H9 (cell line): ENCODE measurements at regions not wholly inside any gene's neighbourhood (a gene's known extent, or its start where the extent isn't known, plus 50 kb on each side); places are given as distances from the start of the nearest gene placed in this dataset.

Source experiments
- DNase-seq: peaks from one replicate; pipeline ENCODE4 v3.0.0-alpha.2; 2017
- H2AFZ ChIP-seq: one replicate; pipeline ENCODE4 v1.6.1; 2013; ENCODE audit warnings: mild to moderate bottlenecking, low read length, control low read depth, moderate library complexity
- H2AK5ac ChIP-seq: 2 replicates; pipeline ENCODE4 v1.6.1; 2013; ENCODE audit warnings: low read length, control low read depth, mixed read lengths; ENCODE audit not compliant: insufficient read length
- H2BK120ac ChIP-seq: one replicate; pipeline ENCODE4 v1.6.1; 2013; ENCODE audit warnings: low read depth, mild to moderate bottlenecking, low read length, control low read depth, inconsistent platforms; ENCODE audit not compliant: poor library complexity, severe bottlenecking
- H2BK12ac ChIP-seq: 2 replicates; pipeline ENCODE4 v1.6.1; 2013; ENCODE audit warnings: low read length, control low read depth, mixed read lengths, low read depth; ENCODE audit not compliant: insufficient read length
- H2BK15ac ChIP-seq: 2 replicates; pipeline ENCODE4 v1.6.1; 2013; ENCODE audit warnings: low read depth, low read length, control low read depth
- H2BK20ac ChIP-seq: one replicate; pipeline ENCODE4 v1.6.1; 2013; ENCODE audit warnings: low read depth, mild to moderate bottlenecking, low read length, control low read depth, inconsistent platforms; ENCODE audit not compliant: poor library complexity, severe bottlenecking
- H2BK5ac ChIP-seq: 2 replicates; pipeline ENCODE4 v1.6.1; 2013; ENCODE audit warnings: low read length, control low read depth, mixed read lengths; ENCODE audit not compliant: insufficient read length
- H3K14ac ChIP-seq: 2 replicates; pipeline ENCODE4 v1.6.1; 2013; ENCODE audit warnings: low read length, control low read depth; ENCODE audit not compliant: insufficient read depth
- H3K18ac ChIP-seq: 2 replicates; pipeline ENCODE4 v1.6.1; 2013; ENCODE audit warnings: low read depth, mild to moderate bottlenecking, mixed read lengths, low read length, control low read depth; ENCODE audit not compliant: insufficient read length
- H3K23ac ChIP-seq: 2 replicates; pipeline ENCODE4 v1.6.1; 2013; ENCODE audit warnings: low read length, control low read depth, mixed read lengths, low read depth; ENCODE audit not compliant: insufficient read length
- H3K23me2 ChIP-seq: 2 replicates; pipeline ENCODE4 v1.6.1; 2013; ENCODE audit warnings: low read depth, mild to moderate bottlenecking, mixed read lengths, low read length, control low read depth; ENCODE audit not compliant: insufficient read length, poor library complexity, severe bottlenecking
- H3K27ac ChIP-seq: 2 replicates; pipeline ENCODE4 v1.5.1; 2013; ENCODE audit warnings: low read length, control low read depth, mixed read lengths, low read depth; ENCODE audit not compliant: insufficient read length
- H3K27me3 ChIP-seq: 2 replicates; pipeline ENCODE4 v1.6.1; 2013; ENCODE audit warnings: low read length, control low read depth, inconsistent platforms; ENCODE audit not compliant: insufficient read depth
- H3K4ac ChIP-seq: 2 replicates; pipeline ENCODE4 v1.6.1; 2013; ENCODE audit warnings: low read depth, mild to moderate bottlenecking, control low read depth, inconsistent platforms, low read length, moderate library complexity
- H3K4me1 ChIP-seq: 2 replicates; pipeline ENCODE4 v1.6.1; 2013; ENCODE audit warnings: low read length, control low read depth, inconsistent platforms; ENCODE audit not compliant: insufficient read depth
- H3K4me2 ChIP-seq: 2 replicates; pipeline ENCODE4 v1.6.1; 2013; ENCODE audit warnings: low read length, control low read depth, mixed read lengths; ENCODE audit not compliant: insufficient read length, insufficient read depth
- H3K56ac ChIP-seq: 2 replicates; pipeline ENCODE4 v1.6.1; 2013; ENCODE audit warnings: low read depth, mild to moderate bottlenecking, mixed read lengths, low read length, control low read depth; ENCODE audit not compliant: insufficient read length
- H3K79me1 ChIP-seq: 2 replicates; pipeline ENCODE4 v1.6.1; 2013; ENCODE audit warnings: low read depth, mild to moderate bottlenecking, moderate library complexity, low read length, control low read depth, inconsistent platforms; ENCODE audit not compliant: insufficient read depth, poor library complexity, severe bottlenecking
- H3K79me2 ChIP-seq: 2 replicates; pipeline ENCODE4 v1.6.1; 2013; ENCODE audit warnings: low read length, control low read depth, inconsistent platforms; ENCODE audit not compliant: insufficient read depth
- H3K9ac ChIP-seq: 2 replicates; pipeline ENCODE4 v1.6.1; 2013; ENCODE audit warnings: low read length, control low read depth, mixed read lengths; ENCODE audit not compliant: insufficient read length; ENCODE audit errors: extremely low read depth
- H3K9me3 ChIP-seq: one replicate; pipeline ENCODE4 v1.6.1; 2013; ENCODE audit warnings: low read depth, low read length, inconsistent platforms; ENCODE audit not compliant: control insufficient read depth
- H3T11ph ChIP-seq: one replicate; pipeline ENCODE4 v1.6.1; 2013; ENCODE audit warnings: mild to moderate bottlenecking, low read length, control low read depth, inconsistent platforms
- H4K20me1 ChIP-seq: one replicate; pipeline ENCODE4 v1.6.1; 2013; ENCODE audit not compliant: control insufficient read depth, insufficient read length, insufficient read depth
- H4K5ac ChIP-seq: 2 replicates; pipeline ENCODE4 v1.6.1; 2013; ENCODE audit warnings: low read depth, mild to moderate bottlenecking, mixed read lengths, low read length, control low read depth; ENCODE audit not compliant: insufficient read length
- H4K8ac ChIP-seq: replicated peaks from 2 replicates; pipeline ENCODE4 v1.6.1; 2013; ENCODE audit warnings: low read length, control low read depth, mixed read lengths, low read depth; ENCODE audit not compliant: insufficient read length
- H4K91ac ChIP-seq: 2 replicates; pipeline ENCODE4 v1.6.1; 2013; ENCODE audit warnings: low read depth, mild to moderate bottlenecking, moderate library complexity, mixed read lengths, low read length, control low read depth; ENCODE audit not compliant: insufficient read length
- H3K27ac Mint-ChIP-seq, 3 experiments: 2 replicates in 2 of 3; 3 replicates in 1 of 3; pipeline ENCODE4 v1.8.0; 2020 to 2021; ENCODE audit warnings: mixed read lengths in 3 of 3, mild to moderate bottlenecking in 1 of 3, moderate library complexity in 1 of 3
- H3K27me3 Mint-ChIP-seq: 2 replicates; pipeline ENCODE4 v1.8.0; 2021; ENCODE audit warnings: low read depth, mild to moderate bottlenecking, moderate library complexity, mixed read lengths
- H3K36me3 Mint-ChIP-seq, 3 experiments: 2 replicates in 2 of 3; 3 replicates in 1 of 3; pipeline ENCODE4 v1.8.0; 2020 to 2021; ENCODE audit warnings: low read depth in 3 of 3, mixed read lengths in 3 of 3; ENCODE audit not compliant: insufficient read depth in 1 of 3
- H3K4me1 Mint-ChIP-seq, 2 experiments: 2 replicates each; pipeline ENCODE4 v1.8.0; 2020; ENCODE audit warnings: mixed read lengths in 2 of 2
- H3K4me3 Mint-ChIP-seq, 2 experiments: 2 replicates in 1 of 2; 3 replicates in 1 of 2; pipeline ENCODE4 v1.8.0; 2020 to 2021; ENCODE audit warnings: mild to moderate bottlenecking in 2 of 2, mixed read lengths in 2 of 2, moderate library complexity in 1 of 2
- H3K9me3 Mint-ChIP-seq, 2 experiments: 2 replicates in 1 of 2; 3 replicates in 1 of 2; pipeline ENCODE4 v1.8.0; 2020; ENCODE audit warnings: mild to moderate bottlenecking in 2 of 2, mixed read lengths in 2 of 2, moderate library complexity in 1 of 2
- CTCF ChIP-seq: fragments of 200-600 bp; sonication (generic); conservative IDR thresholded peaks from 3 replicates; pipeline ENCODE4 v1.8.0; 2021; ENCODE audit warnings: antibody characterized with exemption, mild to moderate bottlenecking
- WGBS: extraction: QIAGEN DNeasy Blood & Tissue Kit; methylation state at CpG from one replicate; pipeline ENCODE4 v1.1.7; 2013; ENCODE audit warnings: missing lambda C conversion rate, low lambda C conversion rate, mixed read lengths; ENCODE audit not compliant: insufficient read length; ENCODE audit errors: extremely low coverage; 5-methylcytosine and 5-hydroxymethylcytosine counted together

DNA sequence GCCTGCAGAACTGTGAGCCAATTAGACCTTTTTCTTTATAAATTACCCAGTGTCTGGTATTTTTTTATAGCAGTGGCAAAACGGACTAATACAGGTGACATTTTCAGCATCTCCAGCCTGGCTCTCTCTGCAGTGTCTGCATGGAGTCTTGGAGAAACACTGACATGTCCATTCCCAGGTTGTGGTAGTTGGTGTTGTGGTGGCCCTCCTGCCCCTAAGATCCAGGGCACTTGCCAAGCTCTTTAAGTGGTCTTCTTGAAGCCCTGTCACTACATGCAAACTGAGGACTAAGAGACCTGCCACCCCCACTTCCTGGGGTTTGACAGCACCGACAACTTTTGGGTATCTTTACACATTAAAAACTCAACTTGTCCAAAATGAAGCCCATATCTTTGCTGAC, 419.4 kb downstream of the NPHP4 start:
- Histone ChIP-seq H3K9ac (no peak overlapping the region), H4K20me1 (no peaks in the 10 kb centered on the region), H4K5ac (no peak overlapping the region), H3K4me1 (no peaks in the 10 kb centered on the region), H3T11ph (no peak overlapping the region), H3K56ac (no peak overlapping the region), H3K27me3 (no peaks in the 10 kb centered on the region), H2AK5ac (no peak overlapping the region), H3K23ac (no peak overlapping the region), H2BK20ac (no peak overlapping the region), H3K4ac (no peak overlapping the region), H4K91ac (no peak overlapping the region), H3K27ac (no peak overlapping the region), H2AFZ (no peak overlapping the region), H3K79me1 (no peaks in the 10 kb centered on the region), H3K23me2 (no peaks in the 10 kb centered on the region), H4K8ac (no peak overlapping the region), H2BK120ac (no peak overlapping the region), H3K4me2 (no peak overlapping the region), H2BK15ac (no peak overlapping the region), H3K14ac (no peak overlapping the region), H3K9me3 (no peaks in the 10 kb centered on the region), H3K18ac (no peak overlapping the region), H3K79me2 (no peaks in the 10 kb centered on the region), H2BK5ac (no peak overlapping the region), H2BK12ac (no peak overlapping the region)
- WGBS, result no CpG with 5 or more reads among the region's 2 CpGs
- H3K36me3 Mint-ChIP-seq, result no peaks in the 10 kb centered on the region; a peak in 1 of 7 replicates
- TF ChIP-seq CTCF, result no peak
- no peak for DNase-seq
- H3K4me1 Mint-ChIP-seq, result peaks cover 0 to 3% of the 10 kb centered on the region in 2 experiments; a peak in 1 of 4 replicates
- H3K27me3 Mint-ChIP-seq, result peaks cover 21% of the 10 kb centered on the region
- H3K4me3 Mint-ChIP-seq, result no peak overlapping the region
- H3K27ac Mint-ChIP-seq, result no peak overlapping the region
- H3K9me3 Mint-ChIP-seq, result peaks cover 20% of the 10 kb centered on the region in 2 experiments
